GM18867 (cell line): ENCODE measurements at regions not wholly inside any gene's neighbourhood (a gene's known extent, or its start where the extent isn't known, plus 50 kb on each side); places are given as distances from the start of the nearest gene placed in this dataset.

Experiments used
- ATAC-seq: cut with Tn5 transposase; IDR thresholded peaks from one replicate; pipeline ENCODE4 v1.9.1; 2021; ENCODE audit warnings: mild to moderate bottlenecking, moderate library complexity; ENCODE audit not compliant: unreplicated experiment

DNA sequence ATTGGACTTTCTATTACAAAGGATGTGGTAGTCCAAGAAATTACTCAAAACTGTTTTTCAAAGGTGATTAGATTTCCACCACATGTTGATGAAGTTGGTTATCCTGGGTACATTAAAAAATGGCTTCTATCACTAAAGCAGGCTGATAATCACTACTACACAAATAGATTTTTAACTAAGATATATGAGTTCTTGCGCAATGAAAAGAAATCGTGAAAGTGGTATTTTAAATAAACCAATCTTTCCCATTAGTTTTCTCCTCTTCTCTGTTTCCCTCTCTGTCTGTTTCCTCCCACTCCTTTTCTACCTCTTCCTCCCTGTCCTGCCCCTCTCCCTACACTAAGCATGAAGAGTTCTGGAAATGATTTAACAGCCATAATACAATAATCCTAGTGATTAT lies 487.9 kb upstream of the CITED2 start:
- ATAC-seq: no peak

DNA sequence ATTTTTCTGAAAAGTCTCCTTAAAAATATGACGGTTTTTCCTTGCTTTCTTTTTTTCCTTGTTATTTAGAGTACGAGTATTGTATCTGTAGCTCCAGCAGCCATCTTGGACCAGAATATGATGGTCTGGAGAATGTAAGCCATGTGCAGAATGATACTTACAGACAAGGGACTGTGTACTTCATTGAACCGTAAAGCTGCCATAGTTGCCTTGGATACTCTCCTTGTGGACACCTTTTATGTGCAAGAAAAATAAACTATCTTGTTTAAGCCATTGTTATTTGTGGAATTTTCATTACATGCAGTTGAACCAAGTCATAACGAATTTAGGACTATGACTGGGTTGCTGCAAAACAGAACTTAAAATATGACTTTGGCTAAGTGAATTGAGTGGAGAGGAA lies 485.8 kb upstream of the CITED2 start:
- ATAC-seq: no peak

DNA sequence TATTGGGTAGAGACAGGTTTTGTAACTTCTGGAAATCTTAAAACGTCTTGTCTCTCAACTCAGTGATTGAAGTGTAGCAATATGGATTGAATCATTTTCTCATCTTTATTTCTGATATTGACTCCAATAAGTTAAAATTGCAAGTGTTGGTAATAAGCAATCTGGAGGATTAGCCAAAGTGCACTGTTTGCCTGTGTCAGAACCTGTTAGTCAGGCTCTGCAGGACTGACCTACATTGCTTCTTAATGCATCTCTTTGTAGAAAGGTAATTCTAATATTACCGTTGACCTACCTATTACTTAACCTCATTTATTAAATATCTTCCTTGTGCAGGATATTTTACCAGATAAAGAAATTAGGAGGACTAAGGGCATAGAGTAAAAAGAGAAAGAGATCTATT lies 484.0 kb upstream of the CITED2 start:
- no peak for ATAC-seq

DNA sequence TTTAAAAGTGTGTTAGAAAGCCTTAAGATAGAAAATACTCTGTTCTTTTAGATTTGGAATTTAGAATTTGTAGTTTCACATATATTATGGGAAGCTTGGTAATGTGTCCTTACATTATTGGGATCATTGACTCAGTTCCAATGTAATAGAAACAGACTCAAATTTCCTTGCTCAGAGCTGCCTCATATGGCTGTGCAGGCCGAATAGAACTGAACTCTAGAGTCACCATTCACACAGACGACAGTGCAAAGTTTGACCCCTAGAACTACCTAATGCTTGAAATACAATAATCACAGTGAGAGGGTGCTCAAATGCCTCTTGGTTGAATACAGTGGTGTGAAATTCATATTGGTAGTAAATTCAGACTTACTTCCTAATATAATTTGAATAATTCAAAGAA lies 482.7 kb upstream of the CITED2 start:
- ATAC-seq: no peak

DNA sequence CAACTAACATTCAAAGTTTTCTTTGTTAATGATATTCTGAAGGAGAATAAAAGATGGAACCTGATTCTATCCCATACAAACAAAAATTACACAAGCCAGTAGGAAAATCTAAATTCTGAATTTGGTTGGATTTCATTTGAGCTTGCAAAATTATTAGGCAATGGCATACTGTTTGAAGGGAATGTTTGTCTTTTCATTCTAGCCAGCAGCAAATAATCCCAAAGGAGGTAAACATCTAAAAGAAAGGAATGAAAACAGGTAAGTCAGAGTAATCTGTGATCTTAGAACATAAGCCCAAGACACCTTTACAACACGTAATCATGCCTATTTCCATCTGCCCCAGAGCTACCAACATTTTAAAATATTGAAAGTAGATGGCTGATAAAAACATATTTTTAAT lies 482.1 kb upstream of the CITED2 start:
- ATAC-seq: no peak

DNA sequence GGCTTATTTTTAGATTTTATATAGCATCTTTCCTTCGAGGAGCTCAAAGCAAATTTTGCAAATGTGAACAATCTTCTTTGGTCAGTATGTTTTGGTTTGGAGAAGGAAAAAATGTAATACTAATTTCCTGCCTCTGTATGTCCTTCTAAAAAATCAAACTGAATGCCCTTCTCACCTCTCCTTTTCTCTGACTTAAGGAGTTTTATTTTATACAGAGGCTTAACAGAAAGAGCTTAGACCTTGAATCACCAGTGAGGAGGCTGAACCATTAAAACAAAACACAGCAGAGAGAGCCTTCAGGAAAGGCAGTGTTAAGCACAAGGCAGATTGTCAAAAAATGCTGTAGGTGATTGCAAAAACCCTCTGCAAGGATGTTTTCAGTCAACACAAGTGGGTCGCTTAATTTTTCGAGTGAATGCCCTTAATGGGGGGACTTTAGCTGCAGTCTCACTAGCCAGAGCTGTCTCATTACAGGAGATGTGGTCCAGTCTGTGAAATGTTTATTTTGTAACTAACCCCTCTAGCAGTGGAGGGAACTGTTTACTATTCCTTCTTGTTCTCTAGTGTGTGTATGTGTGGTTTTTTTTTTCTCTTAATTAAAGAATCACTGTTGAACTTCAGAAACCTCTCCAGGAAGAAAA lies 481.3 kb upstream of the CITED2 start:
- no peak for ATAC-seq

DNA sequence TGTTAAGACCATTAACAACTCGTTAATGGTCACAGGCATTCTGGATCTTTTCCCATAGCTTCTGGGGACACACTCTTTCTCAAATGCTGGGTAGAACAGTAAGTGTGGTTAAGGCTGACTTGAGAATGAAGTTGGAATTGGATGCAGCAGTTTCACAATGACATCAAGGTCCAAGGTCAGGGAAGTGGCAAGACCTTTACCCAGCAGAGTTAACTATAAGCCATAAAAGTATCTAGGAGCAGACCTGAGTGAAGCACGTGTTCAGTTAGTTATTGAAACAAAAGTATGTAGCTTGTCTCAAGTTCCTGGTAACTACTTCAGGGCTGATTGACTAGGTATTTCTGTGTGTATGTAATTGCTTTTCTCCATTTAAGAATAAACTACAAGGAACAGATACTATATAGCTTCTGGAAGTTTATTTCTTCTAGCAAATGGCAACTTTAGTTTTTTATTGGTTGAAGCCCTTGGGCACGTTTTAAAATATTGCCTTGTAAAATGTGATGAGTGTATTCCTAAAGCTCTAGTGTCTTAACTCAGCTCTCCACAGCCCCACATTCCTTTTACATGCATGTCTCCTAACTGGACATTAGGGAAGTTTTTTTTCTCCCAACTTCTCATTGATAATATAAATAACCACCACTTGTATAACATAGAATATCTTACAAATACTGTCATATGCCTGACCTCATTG lies 479.0 kb upstream of the CITED2 start:
- no peak for ATAC-seq

DNA sequence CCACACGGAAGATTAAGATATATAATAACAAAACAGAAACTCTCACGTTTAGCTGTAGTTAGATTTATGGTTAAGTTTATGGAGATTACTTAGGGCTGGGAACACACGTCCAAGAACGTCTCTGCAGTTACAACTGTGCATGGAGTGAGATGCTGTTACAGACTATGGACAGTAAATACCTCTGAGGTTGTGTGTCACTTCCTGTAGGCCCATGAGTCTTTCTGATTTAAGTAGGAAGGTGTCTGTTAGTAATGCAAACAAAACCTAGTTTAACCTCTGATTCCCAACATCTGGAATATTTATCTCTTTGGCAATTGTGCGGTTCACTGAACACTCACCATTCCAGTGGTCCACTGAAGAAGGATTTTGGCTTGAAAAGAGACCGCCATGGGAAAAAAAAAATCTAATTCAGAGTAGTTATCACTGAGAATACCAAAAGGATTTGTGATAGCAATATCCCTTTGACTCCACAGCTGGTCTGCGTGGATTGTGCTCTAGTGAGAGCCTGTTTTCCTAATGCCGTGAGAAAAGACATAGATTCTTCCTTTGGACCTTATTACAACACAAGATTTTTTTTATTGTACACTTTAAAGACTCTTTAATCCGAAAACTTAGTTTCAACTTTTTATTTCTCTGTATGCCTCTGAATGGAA lies 478.2 kb upstream of the CITED2 start:
- ATAC-seq: no peak

DNA sequence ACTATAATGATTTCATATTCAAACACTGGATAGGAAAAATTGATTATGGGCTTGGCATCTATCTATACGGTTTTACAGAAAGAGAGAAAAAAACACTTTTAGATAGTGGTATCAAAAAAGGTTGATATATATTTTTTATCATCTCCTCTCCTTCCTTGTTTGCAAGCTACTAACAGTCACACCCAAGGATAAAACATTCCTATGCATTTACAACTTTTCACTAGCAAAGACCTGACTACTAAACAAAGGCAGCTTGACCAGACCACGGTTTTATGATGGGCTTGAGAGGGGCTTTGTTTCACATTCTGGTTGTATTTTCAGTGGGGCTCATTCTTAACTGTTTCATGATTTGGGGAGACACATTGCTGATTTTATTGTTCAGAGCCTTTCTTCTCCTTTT lies 477.6 kb upstream of the CITED2 start:
- no peak for ATAC-seq

DNA sequence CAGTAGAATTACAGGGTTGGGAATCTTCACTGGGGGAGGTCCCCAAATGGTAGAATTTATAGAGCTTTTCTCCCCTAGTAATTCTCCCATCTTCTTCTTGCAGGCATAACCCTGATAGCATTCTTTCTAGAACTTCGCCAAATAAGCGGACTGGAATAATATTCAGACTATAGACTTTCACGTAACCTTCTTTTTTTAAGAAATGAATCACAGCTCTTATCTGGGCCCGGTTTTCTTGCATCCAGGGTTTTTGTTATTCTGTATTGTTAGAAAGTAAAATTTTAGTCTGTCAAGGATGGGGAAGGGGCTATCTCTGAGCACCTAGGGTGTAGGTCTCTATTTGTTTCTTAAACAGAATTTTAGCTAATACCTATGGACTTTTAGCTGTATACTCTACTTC lies 476.8 kb upstream of the CITED2 start:
- no peak for ATAC-seq

DNA sequence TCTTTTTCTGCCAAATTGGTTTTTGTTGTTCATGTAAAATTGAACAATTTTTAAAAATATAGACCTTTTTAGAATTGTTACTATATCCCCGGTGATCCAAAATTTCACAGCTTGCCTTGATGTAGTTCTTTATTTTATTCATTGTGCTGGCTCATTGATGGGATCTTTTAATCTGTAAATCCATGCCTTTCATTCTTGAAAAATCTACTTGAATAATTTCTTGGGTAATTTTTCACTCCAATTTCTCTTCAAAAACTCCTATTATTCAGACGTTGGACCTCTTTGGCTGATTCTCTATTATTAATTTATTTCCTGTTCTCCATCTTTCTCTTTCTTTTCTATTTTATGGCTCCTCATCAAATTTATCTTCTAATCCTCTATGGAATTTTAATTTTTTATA lies 476.1 kb upstream of the CITED2 start:
- no peak for ATAC-seq

DNA sequence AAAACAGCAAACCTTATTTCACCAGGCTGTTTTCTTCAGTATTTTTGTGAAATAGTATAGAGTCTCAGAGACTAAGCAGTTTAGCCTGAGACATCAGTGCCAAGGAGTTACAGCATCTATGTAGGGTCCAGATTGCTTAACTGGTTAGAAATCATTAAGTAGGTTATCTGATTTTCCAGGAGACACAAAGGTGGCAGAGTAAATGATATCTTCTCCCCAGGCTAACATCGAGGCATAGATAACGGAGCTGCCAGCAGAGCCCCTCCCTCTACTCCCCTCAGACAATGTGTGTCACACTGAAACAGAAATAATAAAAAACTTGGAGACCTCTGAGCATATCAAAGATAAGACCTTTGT lies 473.0 kb upstream of the CITED2 start:
- no peak for ATAC-seq

DNA sequence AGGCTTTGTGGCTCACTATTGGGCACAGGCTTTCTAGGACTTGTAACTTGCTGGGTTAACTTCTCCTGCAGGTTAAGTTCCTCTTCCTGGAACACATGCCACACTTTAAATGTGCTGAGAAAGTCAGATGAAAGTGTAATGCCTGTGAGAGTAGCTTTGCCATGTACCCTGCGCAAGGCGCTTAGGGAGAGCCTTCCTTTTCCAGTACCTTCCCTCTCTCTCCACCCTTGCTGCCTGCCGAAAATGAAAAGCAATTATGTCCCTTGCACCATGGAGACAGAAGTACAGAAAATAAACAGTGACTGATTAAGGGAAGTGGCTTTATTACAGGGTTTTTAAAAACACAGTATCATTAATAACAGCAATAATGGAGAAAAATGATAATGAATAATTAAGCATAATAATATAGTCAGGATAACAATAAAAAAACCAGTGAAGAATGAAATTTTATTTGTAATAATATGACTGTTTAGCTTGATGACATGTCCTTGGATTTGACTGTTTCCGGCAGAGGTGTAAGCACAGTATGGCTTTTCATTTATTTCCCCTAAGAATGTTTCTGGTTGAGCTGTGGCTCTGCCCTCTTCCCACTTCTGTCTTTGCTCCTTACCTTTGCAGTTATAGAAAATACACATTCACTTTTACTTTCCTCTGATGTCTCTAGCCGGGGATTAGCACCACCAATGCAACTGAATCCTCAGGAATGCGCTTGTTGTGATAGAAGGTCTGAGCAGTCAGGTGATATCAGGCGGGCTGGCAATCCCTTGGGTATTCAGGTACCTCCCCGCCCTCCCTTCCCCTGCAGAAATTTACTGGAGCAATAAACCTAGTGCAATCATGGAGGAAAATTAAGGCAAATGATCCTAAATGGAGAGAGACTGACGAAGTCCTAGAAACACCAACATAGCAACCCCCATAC lies 472.3 kb upstream of the CITED2 start:
- ATAC-seq: no peak

DNA sequence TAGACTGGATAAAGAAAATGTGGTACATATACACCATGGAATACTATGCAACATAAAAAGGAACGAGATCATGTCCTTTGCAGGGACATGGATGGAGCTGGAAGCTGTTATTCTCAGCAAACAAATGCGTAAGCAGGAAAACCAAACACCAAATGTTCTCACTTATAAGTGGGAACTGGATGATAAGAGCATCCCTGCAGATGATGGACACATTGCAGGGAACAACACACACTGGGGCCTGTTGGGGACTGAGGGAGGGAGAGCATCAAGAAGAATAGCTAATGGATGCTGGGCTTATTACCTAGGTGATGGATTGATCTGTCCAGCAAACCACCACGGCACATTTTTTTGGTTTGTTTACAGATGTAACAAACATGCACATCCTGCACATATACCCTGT lies 470.5 kb upstream of the CITED2 start:
- ATAC-seq: no peak

DNA sequence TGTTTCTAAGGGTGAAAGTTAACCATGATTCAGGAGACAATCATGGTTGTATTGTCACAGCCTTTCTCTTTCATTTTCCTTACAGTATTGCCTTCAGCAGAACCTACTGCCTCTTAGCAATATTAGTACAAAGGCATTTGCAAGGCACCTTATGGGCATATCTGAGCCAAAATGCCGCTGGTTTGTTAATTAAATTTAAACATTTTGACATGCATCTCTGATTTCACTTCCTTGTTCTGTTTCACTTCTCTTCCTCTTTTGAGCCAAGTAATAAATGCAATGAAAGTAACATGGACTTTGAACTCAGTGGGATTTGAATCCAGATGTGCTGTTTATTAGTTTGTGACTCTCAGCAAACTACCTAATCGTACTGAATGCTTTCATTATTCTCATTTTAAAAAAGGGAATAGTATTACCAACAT lies 467.4 kb upstream of the CITED2 start:
- ATAC-seq: peak; percentile 98

DNA sequence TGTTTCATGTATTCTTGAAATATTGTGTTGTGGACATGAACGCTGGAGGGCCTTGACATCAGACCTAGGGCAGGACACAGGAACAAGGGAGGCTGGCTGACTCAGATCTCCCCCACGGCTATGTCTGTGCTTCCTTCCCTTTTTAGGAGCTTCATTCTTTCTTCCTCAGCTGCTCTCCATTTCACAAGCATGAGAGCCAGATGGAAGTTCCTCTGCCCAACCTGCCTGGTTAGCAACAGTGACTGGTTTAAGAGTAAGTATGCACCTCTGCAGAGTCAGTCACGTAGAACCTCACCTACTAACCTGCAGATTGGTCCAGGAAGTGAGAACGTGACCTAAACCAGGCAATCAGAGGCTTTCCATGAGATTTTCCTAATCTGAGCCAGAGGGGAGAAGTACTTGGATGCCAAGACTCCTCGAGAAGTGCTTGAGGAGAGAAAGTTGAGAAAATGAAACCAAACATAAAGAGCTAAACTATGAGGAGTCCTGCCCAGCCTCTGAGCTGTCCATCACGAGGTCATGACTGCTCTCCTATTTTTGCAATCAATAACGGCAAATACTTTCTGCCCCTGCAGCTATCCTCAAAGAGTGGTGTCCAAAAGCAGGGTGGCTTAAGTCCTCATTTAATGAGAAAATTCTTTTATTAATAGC lies 465.2 kb upstream of the CITED2 start:
- no peak for ATAC-seq

DNA sequence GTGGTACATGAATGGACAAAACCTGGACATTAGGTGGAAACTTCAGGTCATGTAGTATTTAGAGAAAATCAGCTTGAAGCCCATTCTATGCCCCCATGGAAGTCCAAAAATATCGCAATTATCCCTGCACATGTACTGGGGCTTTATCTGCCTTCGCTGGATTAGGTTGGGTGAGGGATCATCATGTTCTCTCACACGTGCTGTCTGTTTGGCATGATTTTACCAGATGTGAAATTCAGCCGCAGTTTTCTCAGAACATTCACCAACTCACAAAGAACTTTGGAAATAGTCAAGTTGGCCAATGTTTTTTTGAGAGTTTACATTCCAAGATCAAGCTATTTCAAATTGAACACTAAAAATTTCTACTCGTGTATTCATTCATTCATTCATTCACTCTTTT lies 459.8 kb upstream of the CITED2 start:
- ATAC-seq: no peak

DNA sequence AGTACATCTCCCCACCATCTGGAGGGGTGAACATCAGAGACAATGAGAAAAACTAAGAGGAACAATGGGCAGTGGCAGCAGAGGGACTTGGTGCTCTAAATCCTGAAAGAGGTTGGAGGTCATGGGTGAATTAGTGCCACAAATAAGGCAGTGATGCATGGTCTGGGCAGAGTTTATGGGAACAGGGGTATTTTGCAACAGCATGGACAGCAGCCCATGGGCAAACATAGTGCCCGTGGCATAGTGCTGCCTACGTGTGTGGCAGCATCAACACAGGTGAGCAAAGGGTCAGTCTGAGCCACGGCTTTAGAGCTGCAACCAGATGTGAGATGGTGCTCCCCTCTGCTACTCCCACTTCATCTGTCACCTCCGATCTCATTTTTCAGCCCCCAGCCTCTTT lies 459.1 kb upstream of the CITED2 start:
- no peak for ATAC-seq

DNA sequence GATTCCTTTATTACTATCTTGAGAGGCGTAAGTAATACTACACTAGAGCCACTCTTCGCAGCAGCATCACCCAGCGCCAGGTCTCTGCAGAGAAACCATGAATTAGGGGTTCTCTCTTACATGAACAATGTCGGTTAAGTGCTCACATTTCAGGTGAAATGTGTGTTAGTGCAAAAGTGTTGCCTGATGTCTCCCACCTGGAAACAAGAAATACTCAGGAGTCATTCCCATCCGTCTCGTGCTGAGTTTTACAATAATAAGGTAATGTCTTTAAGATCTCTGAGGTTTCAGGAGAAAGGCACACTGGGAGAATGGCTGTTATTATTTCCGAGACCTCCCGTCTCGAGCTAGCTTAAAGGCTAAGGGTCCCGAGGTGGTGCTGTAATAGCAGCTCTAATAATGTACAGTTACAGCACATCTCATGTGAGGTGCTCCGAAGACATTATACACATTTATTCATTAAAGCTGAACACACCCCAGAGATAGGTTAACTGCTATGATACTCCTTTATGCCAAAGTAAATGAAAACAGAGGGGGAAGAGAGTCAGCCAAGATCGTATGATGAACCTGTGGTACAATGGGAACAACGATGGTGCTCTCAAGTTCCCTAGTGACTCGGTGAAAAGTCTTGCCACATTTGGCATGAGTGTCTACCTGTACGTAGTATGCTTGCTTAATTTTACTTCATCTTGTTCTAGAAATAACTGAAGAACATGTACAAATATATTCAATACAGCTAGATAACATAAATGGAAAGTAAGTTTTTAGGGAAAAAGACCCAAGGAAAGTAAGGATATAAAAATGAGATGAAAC lies 458.3 kb upstream of the CITED2 start:
- ATAC-seq: no peak

DNA sequence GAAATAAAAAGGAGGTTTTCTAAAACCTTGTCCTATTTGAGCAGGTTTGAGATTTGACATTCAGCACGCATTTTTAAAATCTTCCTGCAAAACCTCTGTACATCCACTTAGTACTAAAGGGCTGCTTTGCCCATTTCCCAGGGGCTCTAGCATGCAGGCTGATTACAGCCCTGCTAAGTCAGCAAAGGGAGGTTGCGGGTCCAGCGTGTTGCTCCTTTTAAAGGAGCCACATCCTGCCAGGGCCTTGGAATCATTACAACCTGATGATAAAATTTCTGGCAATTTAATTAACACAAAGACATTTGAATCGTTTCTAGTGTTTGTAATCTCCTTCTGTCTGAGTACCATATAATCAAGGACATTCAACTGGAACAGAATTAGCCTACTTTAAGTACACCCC lies 455.1 kb upstream of the CITED2 start:
- no peak for ATAC-seq
